ENCODE measurements at regions not wholly inside any gene's neighbourhood (a gene's known extent, or its start where the extent isn't known, plus 50 kb on each side); places are given as distances from the start of the nearest gene placed in this dataset.

DNA sequence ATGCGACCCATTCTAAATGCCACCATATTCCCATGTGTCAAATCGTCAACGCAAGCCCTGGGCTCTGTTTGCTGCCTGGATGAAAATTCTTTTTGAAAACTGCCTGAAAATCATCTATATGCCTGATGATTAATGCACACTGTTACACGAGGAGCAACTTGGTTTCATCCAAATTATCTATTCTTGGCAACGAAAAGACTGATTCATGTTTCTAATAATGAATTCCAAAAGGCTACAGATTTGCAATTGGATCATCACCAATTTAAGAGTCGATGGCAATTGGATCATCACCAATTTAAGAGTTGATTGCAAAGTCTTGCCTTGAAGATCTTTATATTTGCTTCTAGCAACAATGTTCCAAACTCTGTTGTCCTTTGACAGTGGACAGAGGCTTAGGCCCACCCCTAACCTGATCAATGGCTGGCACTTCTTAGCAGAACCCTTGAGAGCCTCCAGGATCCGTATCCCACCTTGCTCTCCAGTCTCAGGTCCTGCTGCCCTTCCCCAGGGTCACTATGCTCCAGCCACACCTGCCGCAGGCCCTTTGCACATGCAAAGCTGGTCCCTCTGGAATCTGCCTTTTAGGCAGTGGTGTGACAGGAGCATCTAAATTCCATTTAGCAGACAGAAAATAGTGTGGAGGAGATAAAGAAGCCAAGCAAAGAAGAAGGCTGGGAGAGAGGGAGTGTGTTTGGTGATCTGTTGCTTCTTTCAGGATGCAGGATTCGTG is 460.9 kb upstream of the SULF2 start:
- TF ChIP-seq, protein P1, sequence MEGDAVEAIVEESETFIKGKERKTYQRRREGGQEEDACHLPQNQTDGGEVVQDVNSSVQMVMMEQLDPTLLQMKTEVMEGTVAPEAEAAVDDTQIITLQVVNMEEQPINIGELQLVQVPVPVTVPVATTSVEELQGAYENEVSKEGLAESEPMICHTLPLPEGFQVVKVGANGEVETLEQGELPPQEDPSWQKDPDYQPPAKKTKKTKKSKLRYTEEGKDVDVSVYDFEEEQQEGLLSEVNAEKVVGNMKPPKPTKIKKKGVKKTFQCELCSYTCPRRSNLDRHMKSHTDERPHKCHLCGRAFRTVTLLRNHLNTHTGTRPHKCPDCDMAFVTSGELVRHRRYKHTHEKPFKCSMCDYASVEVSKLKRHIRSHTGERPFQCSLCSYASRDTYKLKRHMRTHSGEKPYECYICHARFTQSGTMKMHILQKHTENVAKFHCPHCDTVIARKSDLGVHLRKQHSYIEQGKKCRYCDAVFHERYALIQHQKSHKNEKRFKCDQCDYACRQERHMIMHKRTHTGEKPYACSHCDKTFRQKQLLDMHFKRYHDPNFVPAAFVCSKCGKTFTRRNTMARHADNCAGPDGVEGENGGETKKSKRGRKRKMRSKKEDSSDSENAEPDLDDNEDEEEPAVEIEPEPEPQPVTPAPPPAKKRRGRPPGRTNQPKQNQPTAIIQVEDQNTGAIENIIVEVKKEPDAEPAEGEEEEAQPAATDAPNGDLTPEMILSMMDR (IDR thresholded peaks at IDR 0.05; ENCODE audit: borderline replicate concordance, extremely low read depth, low read length, poor library complexity, severe bottlenecking), result no peak
- no peak for TF ChIP-seq EZH2 (IDR thresholded peaks at IDR 0.05; ENCODE audit: borderline replicate concordance, low read depth, low read length, severe bottlenecking)
